ENCODE measurements at regions not wholly inside any gene's neighbourhood (a gene's known extent, or its start where the extent isn't known, plus 50 kb on each side); places are given as distances from the start of the nearest gene placed in this dataset.

- peak overlapping the region; percentile 54 for H3K4me3 ChIP-seq (ENCODE audit: low read length)
- H3K9ac ChIP-seq (ENCODE audit: low read depth, low read length) = no peak overlapping the region
- no peak overlapping the region for H3K27ac ChIP-seq (ENCODE audit: low read depth, low read length)
- no peaks in the 10 kb centered on the region for H3K9me3 ChIP-seq (ENCODE audit: insufficient read depth, low read depth, low read length)
- WGBS = 71% methylated on average over 21 of the region's 32 CpGs
- no peaks in the 10 kb centered on the region for H3K27me3 ChIP-seq (ENCODE audit: insufficient read depth, low read length)
- H3K4me1 ChIP-seq (ENCODE audit: insufficient read depth, low read length) = no peaks in the 10 kb centered on the region
- H3K36me3 ChIP-seq (ENCODE audit: insufficient read depth, low read length) = no peaks in the 10 kb centered on the region
These were observed 110.2 kb upstream of the ZNF184 start for GRCh38 chr6:27582928-27583725.

DNA sequence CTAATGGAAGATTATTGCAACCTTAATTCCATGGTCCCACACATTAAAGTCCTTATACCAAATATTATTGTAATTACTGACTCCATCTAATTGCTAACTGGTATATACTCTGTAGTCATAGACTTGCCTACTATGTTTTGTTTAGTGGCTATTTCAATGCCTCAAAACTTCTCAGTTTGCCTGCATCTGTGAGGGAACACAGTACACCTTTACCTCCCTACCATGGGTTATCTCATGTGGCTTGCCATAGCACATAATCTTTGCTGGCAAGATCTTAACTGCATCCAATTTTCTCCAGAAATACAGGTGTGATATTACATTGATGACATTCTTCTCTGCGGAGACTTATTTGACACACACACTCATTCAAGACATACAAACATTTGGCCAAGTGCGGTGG is 107.1 kb upstream of the ZNF184 start:
- WGBS = 92% methylated on average over 2 of the region's 2 CpGs
- Histone ChIP-seq H3K4me1 (ENCODE audit: insufficient read depth, low read length) (no peaks in the 10 kb centered on the region), H3K27ac (ENCODE audit: low read depth, low read length) (no peak overlapping the region), H3K36me3 (ENCODE audit: insufficient read depth, low read length) (no peaks in the 10 kb centered on the region), H3K4me3 (ENCODE audit: low read length) (no peak overlapping the region), H3K9ac (ENCODE audit: low read depth, low read length) (no peak overlapping the region), H3K27me3 (ENCODE audit: insufficient read depth, low read length) (no peaks in the 10 kb centered on the region), H3K9me3 (ENCODE audit: insufficient read depth, low read depth, low read length) (no peaks in the 10 kb centered on the region)

DNA sequence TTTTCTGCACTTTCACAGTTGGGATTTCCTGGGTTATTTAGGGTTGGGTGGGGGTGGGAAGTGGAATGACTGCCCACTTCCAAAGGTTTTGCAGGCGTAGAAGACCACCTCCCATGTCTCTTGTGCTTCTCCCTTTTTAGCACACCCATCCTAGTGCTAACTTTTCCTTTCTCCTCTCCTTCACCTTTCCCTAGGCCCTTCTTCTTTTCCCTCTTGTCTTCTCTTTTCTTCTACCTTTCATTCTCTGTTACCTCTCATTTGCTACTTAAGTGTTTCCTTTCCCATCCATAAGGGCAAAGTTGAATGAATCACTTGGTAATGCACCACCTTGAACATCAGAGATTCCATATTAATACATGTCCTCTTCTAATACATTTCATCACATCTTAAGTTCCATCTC is 105.0 kb upstream of the ZNF184 start:
- no peaks in the 10 kb centered on the region for H3K4me1 ChIP-seq (ENCODE audit: insufficient read depth, low read length)
- H3K9me3 ChIP-seq (ENCODE audit: insufficient read depth, low read depth, low read length) = no peaks in the 10 kb centered on the region
- no peaks in the 10 kb centered on the region for H3K36me3 ChIP-seq (ENCODE audit: insufficient read depth, low read length)
- H3K27ac ChIP-seq (ENCODE audit: low read depth, low read length) = no peak overlapping the region
- no peaks in the 10 kb centered on the region for H3K27me3 ChIP-seq (ENCODE audit: insufficient read depth, low read length)
- no peak overlapping the region for H3K9ac ChIP-seq (ENCODE audit: low read depth, low read length)
- WGBS = 100% methylated on average over 1 of the region's 1 CpG
- H3K4me3 ChIP-seq (ENCODE audit: low read length) = no peak overlapping the region

DNA sequence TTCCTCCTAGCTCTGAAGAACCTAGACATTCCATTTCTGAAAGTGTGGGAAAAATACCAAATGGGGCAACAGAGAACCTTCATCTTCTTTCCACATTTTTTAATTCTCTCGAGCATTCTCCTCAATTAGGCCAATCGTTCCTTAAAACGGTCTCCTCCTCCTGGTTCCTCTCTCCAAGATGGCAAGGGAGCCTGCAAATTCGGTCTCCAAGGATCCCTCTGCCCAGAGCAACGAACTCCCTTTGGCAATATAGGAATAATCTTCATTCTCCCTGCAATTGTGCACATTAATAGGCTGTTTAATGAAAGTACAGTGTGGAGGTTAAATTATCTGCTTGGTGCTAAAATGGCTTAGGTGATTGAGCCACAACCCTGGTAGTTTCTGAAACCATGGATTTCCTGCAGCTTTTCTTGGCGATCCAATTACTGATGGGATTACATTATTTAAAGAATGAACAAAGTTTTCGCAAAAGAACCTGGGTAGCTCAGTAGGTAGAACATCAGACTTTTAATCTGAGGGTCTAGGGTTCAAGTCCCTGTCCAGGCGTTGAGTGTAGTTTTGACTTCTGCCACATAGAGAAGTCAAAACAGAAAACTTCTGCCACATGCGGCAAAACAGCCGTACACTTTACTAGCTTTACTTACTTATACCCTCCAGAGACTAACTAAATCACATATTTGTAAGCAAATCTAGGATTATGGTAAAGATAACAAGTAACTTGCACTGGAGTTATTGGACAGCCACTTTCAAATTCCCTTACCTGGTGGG is 102.9 kb upstream of the ZNF184 start:
- Histone ChIP-seq H3K27me3 (ENCODE audit: insufficient read depth, low read length) (no peaks in the 10 kb centered on the region), H3K9me3 (ENCODE audit: insufficient read depth, low read depth, low read length) (no peaks in the 10 kb centered on the region), H3K4me1 (ENCODE audit: insufficient read depth, low read length) (no peaks in the 10 kb centered on the region), H3K9ac (ENCODE audit: low read depth, low read length) (no peak overlapping the region), H3K27ac (ENCODE audit: low read depth, low read length) (no peak overlapping the region), H3K36me3 (ENCODE audit: insufficient read depth, low read length) (no peaks in the 10 kb centered on the region), H3K4me3 (ENCODE audit: low read length) (peak overlapping the region; percentile 29)
- 46% methylated on average over 10 of the region's 10 CpGs for WGBS

DNA sequence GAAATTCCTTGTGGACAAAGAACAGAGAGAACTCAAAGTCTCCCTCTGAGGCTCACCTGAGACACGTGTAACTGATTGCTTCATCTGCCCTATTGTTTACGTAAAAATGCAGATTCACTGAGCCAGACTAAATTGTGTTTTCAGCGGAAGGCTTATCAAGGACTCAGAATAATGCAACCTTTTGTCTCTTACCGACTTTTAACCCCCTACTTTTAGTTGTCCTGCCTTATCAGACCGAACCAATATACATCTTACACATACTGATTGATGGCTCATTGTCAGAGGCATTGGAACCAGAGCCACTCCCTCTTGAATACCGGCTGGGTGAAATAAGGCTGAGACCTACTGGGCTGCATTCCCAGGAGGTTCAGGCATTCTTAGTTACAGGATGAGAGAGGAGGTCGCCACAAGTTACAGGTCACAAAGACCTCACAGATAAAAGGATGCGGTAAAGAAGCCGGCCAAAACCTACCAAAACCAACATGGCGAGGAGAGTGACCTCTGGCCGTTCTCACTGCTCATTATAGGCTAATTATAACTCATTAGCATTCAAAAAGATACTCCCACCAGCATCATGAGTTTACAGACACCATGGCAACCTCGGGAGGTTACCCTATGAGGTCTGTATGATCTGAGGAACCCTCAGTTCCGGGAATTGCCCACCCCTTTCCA is 95.5 kb upstream of the ZNF184 start:
- 47% methylated on average over 13 of the region's 13 CpGs for WGBS
- Histone ChIP-seq H3K27ac (ENCODE audit: low read depth, low read length) (no peak overlapping the region; the same call in 1 of the 2 replicates), H3K9ac (ENCODE audit: low read depth, low read length) (no peak overlapping the region), H3K9me3 (ENCODE audit: insufficient read depth, low read depth, low read length) (no peaks in the 10 kb centered on the region), H3K4me1 (ENCODE audit: insufficient read depth, low read length) (no peaks in the 10 kb centered on the region), H3K4me3 (ENCODE audit: low read length) (peak overlapping the region; percentile 22; the same call in 1 of the 2 replicates), H3K36me3 (ENCODE audit: insufficient read depth, low read length) (no peaks in the 10 kb centered on the region), H3K27me3 (ENCODE audit: insufficient read depth, low read length) (peaks cover 30% of the 10 kb centered on the region)

GRCh38 chr6:27565839-27566779 is 93.2 kb upstream of the ZNF184 start:
- no peak overlapping the region for H3K27ac ChIP-seq (ENCODE audit: low read depth, low read length)
- peak overlapping the region; percentile 87 for H3K4me3 ChIP-seq (ENCODE audit: low read length)
- H3K9ac ChIP-seq (ENCODE audit: low read depth, low read length) = peak overlapping the region; percentile 57

DNA sequence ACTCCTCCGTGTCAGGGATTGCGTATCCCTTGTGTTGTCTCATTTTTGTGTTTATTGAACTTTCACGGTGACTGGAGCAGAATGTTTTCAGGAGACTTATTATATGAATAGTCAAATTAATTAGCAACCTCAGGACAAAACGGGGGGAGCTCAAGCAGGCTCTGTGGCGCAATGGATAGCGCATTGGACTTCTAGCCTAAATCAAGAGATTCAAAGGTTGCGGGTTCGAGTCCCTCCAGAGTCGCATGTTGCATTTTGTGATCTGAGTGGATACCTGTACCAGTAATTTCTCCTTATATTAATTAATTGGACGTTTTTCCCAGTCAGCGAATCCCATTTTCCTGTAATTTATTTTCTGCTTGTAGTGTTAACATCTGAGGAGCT is 89.1 kb upstream of the ZNF184 start:
- 11% methylated on average over 8 of the region's 11 CpGs for WGBS
- peak overlapping the region; percentile 65 for H3K4me3 ChIP-seq (ENCODE audit: low read length)
- no peaks in the 10 kb centered on the region for H3K36me3 ChIP-seq (ENCODE audit: insufficient read depth, low read length)
- H3K27me3 ChIP-seq (ENCODE audit: insufficient read depth, low read length) = peaks cover 84% of the 10 kb centered on the region
- H3K4me1 ChIP-seq (ENCODE audit: insufficient read depth, low read length) = no peaks in the 10 kb centered on the region
- H3K9ac ChIP-seq (ENCODE audit: low read depth, low read length) = 0 out of 2 replicates have a peak overlapping the region, but pooled peaks have one; percentile 2
- no peak overlapping the region for H3K27ac ChIP-seq (ENCODE audit: low read depth, low read length)
- H3K9me3 ChIP-seq (ENCODE audit: insufficient read depth, low read depth, low read length) = no peaks in the 10 kb centered on the region

More at GRCh38 chr6:27565839-27566779, 93.2 kb upstream of the ZNF184 start:
- H3K4me1 ChIP-seq (ENCODE audit: insufficient read depth, low read length) = no peaks in the 10 kb centered on the region
- no peaks in the 10 kb centered on the region for H3K36me3 ChIP-seq (ENCODE audit: insufficient read depth, low read length)
- peaks cover 49% of the 10 kb centered on the region for H3K27me3 ChIP-seq (ENCODE audit: insufficient read depth, low read length)
- H3K9me3 ChIP-seq (ENCODE audit: insufficient read depth, low read depth, low read length) = no peaks in the 10 kb centered on the region
- 53% methylated on average over 41 of the region's 41 CpGs for WGBS

GRCh38 chr6:27558028-27558724 is 85.3 kb upstream of the ZNF184 start:
- peaks cover 73% of the 10 kb centered on the region for H3K27me3 ChIP-seq (ENCODE audit: insufficient read depth, low read length)
- 10% methylated on average over 31 of the region's 31 CpGs for whole genome bisulfite sequencing
- no peak overlapping the region for H3K27ac ChIP-seq (ENCODE audit: low read depth, low read length)

DNA sequence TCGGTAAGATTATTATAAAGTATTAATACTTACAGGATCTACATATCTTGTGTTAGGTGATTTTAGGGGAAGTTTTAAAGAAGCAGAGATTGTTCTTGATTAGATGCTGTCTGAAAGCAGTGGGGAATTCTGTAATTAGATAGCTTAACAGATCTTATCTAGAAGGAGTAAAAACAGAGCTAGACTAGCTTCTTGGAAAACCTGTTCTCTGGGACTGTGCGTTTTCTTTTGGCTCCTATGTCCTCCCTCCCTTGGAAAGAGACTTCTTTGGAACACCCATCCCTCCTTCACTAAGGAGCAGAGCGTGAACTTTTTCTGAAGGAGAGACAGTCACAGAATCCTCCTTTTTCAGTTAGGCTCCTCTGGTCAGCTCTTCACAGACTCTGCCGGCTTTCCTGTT is 83.5 kb upstream of the ZNF184 start:
- Histone ChIP-seq H3K9ac (ENCODE audit: low read depth, low read length) (no peak overlapping the region), H3K27me3 (ENCODE audit: insufficient read depth, low read length) (peaks cover 57% of the 10 kb centered on the region), H3K27ac (ENCODE audit: low read depth, low read length) (no peak overlapping the region), H3K4me3 (ENCODE audit: low read length) (no peak overlapping the region), H3K4me1 (ENCODE audit: insufficient read depth, low read length) (peaks cover 5% of the 10 kb centered on the region), H3K9me3 (ENCODE audit: insufficient read depth, low read depth, low read length) (no peaks in the 10 kb centered on the region), H3K36me3 (ENCODE audit: insufficient read depth, low read length) (no peaks in the 10 kb centered on the region)
- WGBS = 73% methylated on average over 3 of the region's 4 CpGs

More at GRCh38 chr6:27558028-27558724, 85.3 kb upstream of the ZNF184 start:
- H3K9me3 ChIP-seq (ENCODE audit: insufficient read depth, low read depth, low read length) = no peaks in the 10 kb centered on the region
- H3K4me3 ChIP-seq (ENCODE audit: low read length) = peak overlapping the region; percentile 53
- no peaks in the 10 kb centered on the region for H3K36me3 ChIP-seq (ENCODE audit: insufficient read depth, low read length)
- H3K4me1 ChIP-seq (ENCODE audit: insufficient read depth, low read length) = peaks cover 5% of the 10 kb centered on the region
- no peak overlapping the region for H3K9ac ChIP-seq (ENCODE audit: low read depth, low read length)

All from HUES64 (cell line).